Activated naive CD8-positive, alpha-beta T cell treated with anti-CD3 and anti-CD28 coated beads for 36 hours (primary cell): ENCODE measurements at regions not wholly inside any gene's neighbourhood (a gene's known extent, or its start where the extent isn't known, plus 50 kb on each side); places are given as distances from the start of the nearest gene placed in this dataset.

Experiments
- DNase-seq: peaks from one replicate; pipeline ENCODE4 v3.0.0; 2021
- H3K27ac Mint-ChIP-seq: one replicate; pipeline ENCODE4 v1.8.0; 2022; ENCODE audit warnings: mild to moderate bottlenecking, moderate library complexity, mixed read lengths
- H3K27me3 Mint-ChIP-seq: one replicate; pipeline ENCODE4 v1.8.0; 2022; ENCODE audit warnings: mild to moderate bottlenecking, mixed read lengths
- H3K36me3 Mint-ChIP-seq: one replicate; pipeline ENCODE4 v1.8.0; 2021; ENCODE audit warnings: mild to moderate bottlenecking, mixed read lengths
- H3K4me1 Mint-ChIP-seq: one replicate; pipeline ENCODE4 v1.8.0; 2021; ENCODE audit warnings: mixed read lengths
- H3K4me3 Mint-ChIP-seq: one replicate; pipeline ENCODE4 v1.8.0; 2022; ENCODE audit warnings: mild to moderate bottlenecking, moderate library complexity, mixed read lengths
- H3K9me3 Mint-ChIP-seq: one replicate; pipeline ENCODE4 v1.8.0; 2022; ENCODE audit warnings: mixed read lengths

DNA sequence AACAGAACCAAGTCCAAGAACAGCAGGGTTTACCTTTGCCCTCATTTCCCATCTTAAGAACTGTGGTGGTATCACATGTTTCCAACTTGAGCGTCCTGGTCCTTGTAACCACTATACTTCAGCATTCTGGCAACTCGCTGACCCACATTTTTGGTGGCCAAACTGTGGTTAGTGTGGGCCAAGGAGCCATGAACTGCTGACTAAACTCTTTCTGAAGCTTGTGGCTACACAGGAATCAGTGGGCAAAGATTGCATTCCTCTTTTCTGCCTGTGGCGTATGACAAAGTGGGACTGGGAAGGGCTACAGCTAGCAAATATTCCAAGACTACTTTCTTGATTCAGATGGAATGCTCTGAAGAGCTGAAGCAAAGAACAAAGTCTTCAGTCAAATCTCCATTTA, 106.3 kb upstream of the MID1 start:
- no peak overlapping the region for H3K27ac Mint-ChIP-seq
- H3K36me3 Mint-ChIP-seq = no peaks in the 10 kb centered on the region
- H3K4me1 Mint-ChIP-seq = no peaks in the 10 kb centered on the region
- no peaks in the 10 kb centered on the region for H3K9me3 Mint-ChIP-seq
- no peak for DNase-seq
- no peak overlapping the region for H3K4me3 Mint-ChIP-seq
- no peaks in the 10 kb centered on the region for H3K27me3 Mint-ChIP-seq

DNA sequence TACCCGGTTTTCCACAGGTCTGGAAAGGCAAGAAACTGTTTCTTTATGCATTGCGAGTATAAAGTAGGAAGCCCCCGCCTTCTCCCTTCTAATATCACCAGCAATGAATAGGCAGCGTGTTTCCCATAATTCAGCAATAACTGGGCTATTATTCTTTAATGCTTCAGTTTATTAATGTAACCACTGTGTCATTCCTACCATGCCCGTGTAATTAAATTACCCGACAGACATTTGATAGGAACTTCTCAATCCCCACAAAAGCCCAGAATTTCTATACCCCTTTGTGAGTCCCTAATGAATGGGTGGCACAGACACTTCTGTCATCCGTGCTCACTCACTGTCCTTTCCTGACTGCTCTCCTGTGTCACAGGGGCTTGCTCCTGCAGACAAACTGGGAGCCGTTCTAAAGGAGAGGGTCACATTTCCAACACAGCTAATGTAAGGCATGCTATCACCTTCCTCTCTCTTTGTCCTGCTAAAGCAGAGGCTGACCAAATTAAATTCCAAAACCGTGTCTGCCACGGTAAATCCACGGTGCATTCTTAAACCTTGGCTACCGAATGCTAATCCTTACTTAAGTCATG, 108.5 kb upstream of the MID1 start:
- Mint-ChIP-seq H3K9me3 (no peaks in the 10 kb centered on the region), H3K27me3 (no peaks in the 10 kb centered on the region), H3K27ac (no peak overlapping the region), H3K36me3 (no peaks in the 10 kb centered on the region), H3K4me1 (no peaks in the 10 kb centered on the region), H3K4me3 (no peak overlapping the region)
- DNase-seq = no peak

DNA sequence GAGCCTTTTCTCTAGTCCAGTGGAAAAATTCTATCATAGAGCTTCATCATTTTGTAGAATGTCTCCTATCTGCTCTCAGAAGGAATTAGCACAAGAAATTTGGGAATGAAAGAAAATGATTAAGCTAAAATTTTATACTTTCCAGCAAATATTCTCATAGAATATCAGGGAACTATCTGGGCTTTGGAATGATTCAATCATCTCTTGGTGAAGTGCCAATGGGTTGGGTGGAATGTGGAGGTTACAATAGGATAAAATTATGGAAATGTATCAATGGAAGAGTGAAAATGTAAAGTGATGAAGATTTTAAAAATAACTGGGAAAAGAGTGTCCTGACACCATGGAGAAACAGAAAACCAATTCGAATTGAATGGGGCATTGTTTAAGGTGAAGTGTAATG, 119.0 kb upstream of the MID1 start:
- peaks cover 6% of the 10 kb centered on the region for H3K27me3 Mint-ChIP-seq
- H3K4me3 Mint-ChIP-seq = no peak overlapping the region
- no peaks in the 10 kb centered on the region for H3K4me1 Mint-ChIP-seq
- no peaks in the 10 kb centered on the region for H3K9me3 Mint-ChIP-seq
- no peak overlapping the region for H3K27ac Mint-ChIP-seq
- no peaks in the 10 kb centered on the region for H3K36me3 Mint-ChIP-seq
- DNase-seq = no peak

GRCh38 chrX:10741003-10741402, 120.6 kb upstream of the MID1 start:
- Mint-ChIP-seq H3K27ac (no peak overlapping the region), H3K27me3 (peaks cover 6% of the 10 kb centered on the region), H3K4me1 (no peaks in the 10 kb centered on the region), H3K9me3 (no peaks in the 10 kb centered on the region), H3K4me3 (no peak overlapping the region), H3K36me3 (no peaks in the 10 kb centered on the region)
- DNase-seq = no peak

DNA sequence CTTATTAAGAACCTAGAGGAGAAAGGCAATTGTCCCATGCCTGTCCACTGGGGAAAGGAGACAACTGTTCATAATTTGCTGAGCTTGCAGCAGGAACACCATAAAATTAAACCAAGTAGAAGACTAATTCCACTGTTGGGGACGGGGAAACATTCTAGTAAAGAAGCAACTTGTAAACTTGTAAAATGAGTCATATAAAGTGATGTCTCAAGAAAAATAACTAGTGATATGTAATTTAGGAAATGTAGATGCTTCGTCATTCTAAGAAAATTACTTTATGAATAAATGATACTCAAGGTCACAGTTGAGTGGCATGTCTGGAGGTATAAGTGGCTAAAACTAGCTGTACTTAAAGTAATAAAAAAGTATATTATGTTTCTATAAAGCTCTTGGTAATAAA, 121.2 kb upstream of the MID1 start:
- Mint-ChIP-seq H3K36me3 (no peaks in the 10 kb centered on the region), H3K9me3 (no peaks in the 10 kb centered on the region), H3K4me1 (no peaks in the 10 kb centered on the region), H3K4me3 (no peak overlapping the region), H3K27ac (no peak overlapping the region), H3K27me3 (peaks cover 6% of the 10 kb centered on the region)
- no peak for DNase-seq

GRCh38 chrX:10743476-10743875, 123.1 kb upstream of the MID1 start:
- Mint-ChIP-seq H3K4me3 (no peak overlapping the region), H3K4me1 (no peaks in the 10 kb centered on the region), H3K27ac (no peak overlapping the region), H3K27me3 (no peaks in the 10 kb centered on the region), H3K36me3 (no peaks in the 10 kb centered on the region), H3K9me3 (no peaks in the 10 kb centered on the region)
- no peak for DNase-seq

DNA sequence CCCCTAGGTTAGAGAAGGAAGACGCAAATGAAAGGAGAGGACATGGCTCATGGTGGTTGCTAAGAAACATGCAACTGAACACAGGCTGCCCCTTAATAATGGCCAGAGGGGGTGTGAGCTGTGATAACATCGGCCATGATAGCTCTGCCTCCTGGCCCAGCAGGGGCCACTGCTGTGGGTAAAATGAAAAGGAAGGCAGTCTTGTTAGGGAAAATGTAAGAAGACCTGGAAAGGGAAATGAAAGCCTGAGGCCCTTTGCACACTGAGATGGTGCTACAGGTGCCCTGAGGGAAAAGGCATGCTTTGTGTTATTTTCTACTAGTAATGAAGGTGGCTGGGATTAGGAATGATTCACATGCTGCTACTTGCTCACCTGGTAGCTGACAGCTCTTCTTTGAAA, 123.6 kb upstream of the MID1 start:
- Mint-ChIP-seq H3K27me3 (no peaks in the 10 kb centered on the region), H3K27ac (no peak overlapping the region), H3K9me3 (no peaks in the 10 kb centered on the region), H3K36me3 (no peaks in the 10 kb centered on the region), H3K4me1 (no peaks in the 10 kb centered on the region), H3K4me3 (no peak overlapping the region)
- DNase-seq = no peak

DNA sequence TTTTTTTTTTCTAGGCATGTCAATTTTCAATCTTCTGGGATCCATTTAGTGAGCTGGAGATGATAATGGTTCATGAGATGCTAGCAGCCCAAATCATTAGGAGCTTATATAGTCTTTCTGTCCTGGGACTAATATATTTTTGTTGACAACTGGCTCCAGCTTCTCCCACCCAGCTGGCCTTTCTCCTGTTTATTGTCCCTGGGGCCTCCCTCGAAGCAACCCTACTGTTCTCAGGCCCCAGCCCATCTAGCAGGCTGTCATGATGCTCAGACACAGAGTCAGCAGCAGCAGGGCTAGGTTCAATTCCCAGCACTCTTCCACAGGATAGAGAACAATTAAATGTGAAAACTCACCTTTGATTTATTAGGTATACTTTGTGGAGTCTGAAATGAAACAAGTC, 127.6 kb upstream of the MID1 start:
- Mint-ChIP-seq H3K4me1 (no peaks in the 10 kb centered on the region), H3K36me3 (no peaks in the 10 kb centered on the region), H3K9me3 (no peaks in the 10 kb centered on the region), H3K27me3 (no peaks in the 10 kb centered on the region), H3K27ac (no peak overlapping the region), H3K4me3 (no peak overlapping the region)
- DNase-seq = no peak

- Mint-ChIP-seq H3K9me3 (no peaks in the 10 kb centered on the region), H3K27me3 (no peaks in the 10 kb centered on the region), H3K27ac (no peak overlapping the region), H3K36me3 (no peaks in the 10 kb centered on the region), H3K4me1 (no peaks in the 10 kb centered on the region), H3K4me3 (no peak overlapping the region)
- DNase-seq = no peak
These were observed 128.7 kb upstream of the MID1 start for GRCh38 chrX:10749113-10749512.

DNA sequence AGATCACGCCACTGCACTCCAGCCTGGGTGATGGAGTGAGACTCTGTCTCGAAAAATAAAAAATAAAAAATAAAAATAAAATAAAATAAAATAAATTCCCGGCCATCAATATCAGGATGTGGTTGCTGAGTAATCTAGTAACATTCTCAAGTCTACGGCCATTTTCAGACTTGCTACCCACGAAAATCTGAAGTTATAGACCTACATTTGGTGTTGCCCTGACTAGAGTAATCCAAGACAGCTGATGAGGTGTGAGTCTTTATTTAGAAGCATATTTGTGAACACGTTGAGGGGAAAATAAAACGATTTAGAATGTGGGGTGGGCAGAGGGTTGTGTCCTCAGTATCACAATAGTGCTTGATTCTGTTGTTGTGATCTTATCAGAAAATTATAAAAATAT, 130.2 kb upstream of the MID1 start:
- Mint-ChIP-seq H3K27me3 (no peaks in the 10 kb centered on the region), H3K9me3 (no peaks in the 10 kb centered on the region), H3K27ac (no peak overlapping the region), H3K4me1 (no peaks in the 10 kb centered on the region), H3K36me3 (no peaks in the 10 kb centered on the region), H3K4me3 (no peak overlapping the region)
- DNase-seq = no peak

DNA sequence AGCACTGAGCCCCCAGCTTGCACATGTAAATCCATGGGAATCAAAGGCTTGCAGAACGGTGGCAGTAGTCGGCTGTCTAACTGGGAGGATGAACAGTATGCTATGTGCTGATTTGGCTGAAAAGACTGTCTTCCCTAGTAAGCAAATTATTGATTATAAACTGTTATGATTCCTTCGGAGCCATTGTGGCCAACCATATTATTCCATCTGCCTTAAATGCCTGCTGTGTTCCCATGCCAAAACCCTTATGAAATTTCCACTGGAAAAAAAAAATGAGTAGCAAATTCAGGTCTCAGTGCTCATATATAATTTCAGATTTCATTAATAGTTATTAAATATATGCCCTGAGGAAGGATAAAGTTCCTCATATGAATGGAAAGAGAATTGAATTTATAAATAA, 132.7 kb upstream of the MID1 start:
- Mint-ChIP-seq H3K4me1 (no peaks in the 10 kb centered on the region), H3K36me3 (no peaks in the 10 kb centered on the region), H3K27me3 (no peaks in the 10 kb centered on the region), H3K27ac (no peak overlapping the region), H3K9me3 (no peaks in the 10 kb centered on the region), H3K4me3 (no peak overlapping the region)
- no peak for DNase-seq

DNA sequence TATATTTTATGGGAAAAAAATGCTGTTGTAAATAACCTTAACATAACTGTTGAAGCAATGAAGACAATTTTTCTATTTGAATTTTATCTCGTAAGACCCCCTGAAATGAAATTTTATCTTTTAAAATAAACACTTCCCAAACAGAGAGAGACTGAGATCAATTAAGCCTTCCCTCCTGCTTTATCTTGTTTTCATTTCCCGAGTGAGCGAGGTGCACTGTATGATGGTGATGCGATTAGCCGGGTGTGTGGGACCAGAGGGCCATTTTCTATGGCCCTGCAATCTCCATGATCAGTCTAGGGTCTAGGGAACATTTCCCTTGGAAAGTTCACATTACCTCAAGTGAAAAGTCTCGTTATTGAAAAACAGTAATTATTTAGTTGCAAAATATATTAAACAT, 134.1 kb upstream of the MID1 start:
- Mint-ChIP-seq H3K27ac (no peak overlapping the region), H3K4me3 (no peak overlapping the region), H3K9me3 (no peaks in the 10 kb centered on the region), H3K27me3 (no peaks in the 10 kb centered on the region), H3K36me3 (no peaks in the 10 kb centered on the region), H3K4me1 (no peaks in the 10 kb centered on the region)
- DNase-seq = no peak

GRCh38 chrX:10755439-10756334, 135.3 kb upstream of the MID1 start:
- H3K9me3 Mint-ChIP-seq = no peaks in the 10 kb centered on the region
- no peaks in the 10 kb centered on the region for H3K27me3 Mint-ChIP-seq
- H3K4me3 Mint-ChIP-seq = no peak overlapping the region
- no peak overlapping the region for H3K27ac Mint-ChIP-seq
- no peaks in the 10 kb centered on the region for H3K36me3 Mint-ChIP-seq
- H3K4me1 Mint-ChIP-seq = no peaks in the 10 kb centered on the region
- DNase-seq = no peak

- no peaks in the 10 kb centered on the region for H3K9me3 Mint-ChIP-seq
- no peaks in the 10 kb centered on the region for H3K4me1 Mint-ChIP-seq
- no peaks in the 10 kb centered on the region for H3K36me3 Mint-ChIP-seq
- no peak overlapping the region for H3K27ac Mint-ChIP-seq
- DNase-seq = no peak
- no peak overlapping the region for H3K4me3 Mint-ChIP-seq
- H3K27me3 Mint-ChIP-seq = no peaks in the 10 kb centered on the region
These were observed 136.1 kb upstream of the MID1 start for GRCh38 chrX:10756441-10756840.

- Mint-ChIP-seq H3K27ac (no peak overlapping the region), H3K4me1 (no peaks in the 10 kb centered on the region), H3K27me3 (no peaks in the 10 kb centered on the region), H3K9me3 (no peaks in the 10 kb centered on the region), H3K4me3 (no peak overlapping the region), H3K36me3 (no peaks in the 10 kb centered on the region)
- no peak for DNase-seq
These were observed 138.9 kb upstream of the MID1 start for GRCh38 chrX:10759141-10759799.

GRCh38 chrX:10761447-10761846, 141.1 kb upstream of the MID1 start:
- Mint-ChIP-seq H3K27ac (no peak overlapping the region), H3K4me3 (no peak overlapping the region), H3K4me1 (no peaks in the 10 kb centered on the region), H3K9me3 (no peaks in the 10 kb centered on the region), H3K27me3 (no peaks in the 10 kb centered on the region), H3K36me3 (no peaks in the 10 kb centered on the region)
- no peak for DNase-seq
